Astrocyte of the spinal cord (primary cell): ENCODE measurements at regions not wholly inside any gene's neighbourhood (a gene's known extent, or its start where the extent isn't known, plus 50 kb on each side); places are given as distances from the start of the nearest gene placed in this dataset.

Experiments used
- DNase-seq: peaks from one replicate; pipeline ENCODE4 v3.0.0; 2011; ENCODE audit warnings: low read depth, low spot score
- H3K4me3 ChIP-seq: 2 replicates; pipeline ENCODE4 v1.5.1; 2011; ENCODE audit warnings: low read depth, mild to moderate bottlenecking, low read length, moderate library complexity
- CTCF ChIP-seq: IDR thresholded peaks from 2 replicates; pipeline ENCODE4 v1.5.1; 2012; ENCODE audit warnings: low read depth, mild to moderate bottlenecking, low read length, inconsistent platforms
- in situ Hi-C: cut with HindIII; loops from 2 replicates; pipeline ENCODE4 v1.10.0; 2017; ENCODE audit warnings: low sequenced_read_pairs

DNA sequence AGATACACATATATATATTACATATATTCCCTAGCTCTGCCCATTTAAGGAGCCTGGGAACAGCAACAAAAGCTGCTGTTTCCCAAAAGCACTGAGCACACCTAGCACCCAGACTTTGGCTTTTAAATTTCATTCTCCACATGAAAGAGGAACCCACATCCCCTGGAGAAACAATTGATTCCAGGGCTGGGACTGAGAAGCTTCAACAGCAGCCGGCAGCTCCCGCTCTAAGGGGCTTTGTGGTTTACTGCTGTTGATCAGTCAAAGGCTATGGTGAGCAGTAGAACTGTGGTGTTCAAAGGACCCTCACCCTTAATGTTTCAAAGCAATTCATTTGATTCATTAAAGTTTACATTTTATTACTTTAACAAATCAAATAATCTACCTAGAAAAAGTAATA lies 83.3 kb upstream of the SLC66A3 start:
- TF ChIP-seq CTCF: no peak
- in situ Hi-C loops: no loop called here
- DNase-seq: no peak
- no peak overlapping the region for H3K4me3 ChIP-seq

DNA sequence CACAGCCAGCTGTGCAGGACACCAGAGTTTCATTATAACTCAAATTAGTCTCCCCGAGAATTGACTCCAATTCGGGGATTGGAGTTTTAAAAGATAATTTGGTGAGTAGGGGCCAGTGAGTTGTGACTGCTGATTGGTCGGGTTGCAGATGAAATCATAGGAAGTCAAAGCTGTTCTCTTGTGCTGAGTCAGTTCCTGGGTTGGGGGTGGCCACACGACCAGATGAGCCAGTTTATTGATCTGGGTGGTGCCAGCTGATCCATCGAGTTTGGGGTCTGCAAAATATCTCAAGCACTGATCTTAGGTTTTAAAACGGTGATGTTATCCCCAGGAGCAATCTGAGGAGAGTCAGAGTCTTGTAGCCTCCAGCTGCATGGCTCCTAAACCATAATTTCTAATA lies 82.7 kb upstream of the SLC66A3 start:
- TF ChIP-seq CTCF: no peak
- in situ Hi-C loops: no loop called here
- DNase-seq: no peak
- no peak overlapping the region for H3K4me3 ChIP-seq

- in situ Hi-C loops: no loop called here
- DNase-seq: peak; percentile 16
- peak; percentile 58 for TF ChIP-seq CTCF
- H3K4me3 ChIP-seq: no peak overlapping the region
Measured at GRCh38 chr2:11073251-11073650, 82.0 kb upstream of the SLC66A3 start.

DNA sequence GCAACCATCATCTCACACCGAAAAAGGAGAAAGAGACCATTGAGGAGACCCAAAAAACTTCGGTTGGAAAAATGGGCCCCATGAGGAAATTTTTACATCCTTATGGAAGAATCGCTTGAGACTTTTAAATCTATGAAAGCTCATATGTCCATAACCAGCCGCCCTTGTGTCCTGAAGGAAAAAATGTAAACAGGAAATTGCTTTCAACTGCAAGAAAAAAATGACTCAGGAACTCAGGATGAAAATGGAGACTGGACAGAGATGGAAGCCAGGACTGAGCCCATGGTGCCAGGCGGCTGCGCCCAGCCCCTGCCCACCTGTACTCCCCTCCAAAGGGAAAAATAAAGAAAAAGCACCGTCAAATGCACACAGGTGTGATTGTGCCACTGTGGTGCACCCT lies 81.5 kb upstream of the SLC66A3 start:
- no peak for TF ChIP-seq CTCF
- no peak overlapping the region for H3K4me3 ChIP-seq
- no peak for DNase-seq

DNA sequence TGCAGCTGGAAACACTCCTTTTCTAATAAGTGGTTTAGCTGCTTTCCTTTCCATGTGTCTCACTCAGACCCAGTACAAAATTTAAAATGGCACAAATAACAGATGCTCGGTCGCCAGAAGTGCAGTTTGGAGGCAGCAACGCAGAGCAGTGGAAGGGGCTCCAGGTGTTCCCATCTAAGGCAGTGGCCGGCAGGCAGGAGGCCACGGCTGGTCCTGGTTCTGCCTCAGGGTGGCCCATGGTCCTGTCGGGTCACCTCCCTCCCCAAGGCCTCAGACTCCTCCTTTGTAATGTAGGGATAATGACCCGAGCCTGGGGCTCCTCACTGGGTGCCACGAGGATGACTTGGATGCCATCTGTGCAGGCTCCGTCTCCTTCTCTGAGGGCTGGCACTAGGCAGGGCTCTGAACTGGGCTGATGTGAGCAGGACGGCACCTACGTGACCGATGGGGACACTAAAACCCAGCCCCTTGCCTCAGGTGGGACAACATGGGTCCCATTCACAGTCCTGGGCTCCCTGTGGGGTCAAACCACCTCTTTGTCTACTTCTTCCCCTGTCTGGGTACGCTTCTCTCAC lies 80.9 kb upstream of the SLC66A3 start:
- H3K4me3 ChIP-seq: no peak overlapping the region
- TF ChIP-seq CTCF: no peak
- no peak for DNase-seq
- in situ Hi-C loops: no loop called here

More for the DNA sequence above, 81.5 kb upstream of the SLC66A3 start:
- in situ Hi-C loops: no loop called here

DNA sequence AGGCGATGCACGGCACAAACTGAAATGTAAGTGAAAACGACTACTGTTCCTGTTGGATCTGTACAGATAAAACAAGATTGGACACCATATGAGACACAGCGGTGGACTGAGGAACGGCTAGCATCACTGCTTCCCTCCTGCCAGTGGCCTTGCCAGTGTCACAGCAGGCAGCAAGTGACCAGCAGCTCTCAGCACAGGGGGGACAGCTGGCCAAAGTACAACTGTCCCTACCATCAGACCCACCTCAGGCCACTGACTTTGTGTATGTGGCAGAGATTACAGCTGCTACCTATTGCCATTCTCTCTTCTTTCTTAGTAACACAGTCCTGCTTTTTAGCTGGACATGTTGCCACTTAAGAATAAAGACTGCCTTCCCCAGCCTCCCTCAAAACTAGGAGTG lies 80.0 kb upstream of the SLC66A3 start:
- H3K4me3 ChIP-seq: no peak overlapping the region
- no peak for DNase-seq
- TF ChIP-seq CTCF: no peak
- in situ Hi-C loops: no loop called here

GRCh38 chr2:11077411-11077810 lies 77.9 kb upstream of the SLC66A3 start:
- in situ Hi-C loops: no loop called here

More at GRCh38 chr2:11077411-11077810, 77.9 kb upstream of the SLC66A3 start:
- no peak overlapping the region for H3K4me3 ChIP-seq
- TF ChIP-seq CTCF: no peak
- no peak for DNase-seq
